ENCODE measurements at regions not wholly inside any gene's neighbourhood (a gene's known extent, or its start where the extent isn't known, plus 50 kb on each side); places are given as distances from the start of the nearest gene placed in this dataset.

DNA sequence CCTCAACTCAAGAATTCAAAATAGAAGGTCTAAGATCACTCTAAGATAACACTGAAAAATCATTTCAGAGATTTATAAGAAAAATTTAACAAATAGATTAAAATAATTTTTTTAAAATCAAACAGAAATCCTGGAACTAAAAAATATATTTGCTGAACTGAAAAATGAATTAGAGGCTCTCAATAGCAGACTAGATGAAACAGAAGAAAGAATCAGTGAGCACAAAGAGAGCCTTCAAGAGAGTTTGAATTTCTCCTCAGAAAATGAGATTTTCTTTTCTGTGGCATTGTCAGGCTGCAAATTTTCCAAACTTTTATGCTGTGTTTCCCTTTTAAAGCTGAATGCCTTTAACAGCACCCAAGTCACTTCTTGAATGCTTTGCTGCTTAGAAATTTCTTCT lies 335.0 kb upstream of the SLC7A11 start:
- TF ChIP-seq, protein P1, sequence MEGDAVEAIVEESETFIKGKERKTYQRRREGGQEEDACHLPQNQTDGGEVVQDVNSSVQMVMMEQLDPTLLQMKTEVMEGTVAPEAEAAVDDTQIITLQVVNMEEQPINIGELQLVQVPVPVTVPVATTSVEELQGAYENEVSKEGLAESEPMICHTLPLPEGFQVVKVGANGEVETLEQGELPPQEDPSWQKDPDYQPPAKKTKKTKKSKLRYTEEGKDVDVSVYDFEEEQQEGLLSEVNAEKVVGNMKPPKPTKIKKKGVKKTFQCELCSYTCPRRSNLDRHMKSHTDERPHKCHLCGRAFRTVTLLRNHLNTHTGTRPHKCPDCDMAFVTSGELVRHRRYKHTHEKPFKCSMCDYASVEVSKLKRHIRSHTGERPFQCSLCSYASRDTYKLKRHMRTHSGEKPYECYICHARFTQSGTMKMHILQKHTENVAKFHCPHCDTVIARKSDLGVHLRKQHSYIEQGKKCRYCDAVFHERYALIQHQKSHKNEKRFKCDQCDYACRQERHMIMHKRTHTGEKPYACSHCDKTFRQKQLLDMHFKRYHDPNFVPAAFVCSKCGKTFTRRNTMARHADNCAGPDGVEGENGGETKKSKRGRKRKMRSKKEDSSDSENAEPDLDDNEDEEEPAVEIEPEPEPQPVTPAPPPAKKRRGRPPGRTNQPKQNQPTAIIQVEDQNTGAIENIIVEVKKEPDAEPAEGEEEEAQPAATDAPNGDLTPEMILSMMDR (conservative IDR thresholded peaks at IDR 0.05; ENCODE audit: low read depth, low read length), result no peak
- TF ChIP-seq EZH2 (IDR thresholded peaks at IDR 0.05; ENCODE audit: low read length, unreplicated experiment), result no peak

All from PC-3 (cell line).